Superior temporal gyrus (tissue), 1 donor: ENCODE measurements at regions not wholly inside any gene's neighbourhood (a gene's known extent, or its start where the extent isn't known, plus 50 kb on each side); places are given as distances from the start of the nearest gene placed in this dataset.
"Not testable (repeated sequence)": the region's sequence is repeated elsewhere in the genome, so short reads cannot be mapped to it uniquely, and the experiment has no call there.

ENCODE experiments used
- DNase-seq: peaks from one replicate; pipeline ENCODE4 v3.0.0-alpha.2; 2016; ENCODE audit errors: extremely low spot score

- no peak for DNase-seq
These were observed 708.5 kb upstream of the SLC8A1 start for GRCh38 chr2:41160439-41160838.

GRCh38 chr2:41167014-41167413 lies 715.1 kb upstream of the SLC8A1 start:
- DNase-seq: no peak

- DNase-seq: no peak
These were observed 717.9 kb upstream of the SLC8A1 start for GRCh38 chr2:41169744-41170143.

- no peak for DNase-seq
These were observed 718.7 kb upstream of the SLC8A1 start for GRCh38 chr2:41170589-41170988.

DNA sequence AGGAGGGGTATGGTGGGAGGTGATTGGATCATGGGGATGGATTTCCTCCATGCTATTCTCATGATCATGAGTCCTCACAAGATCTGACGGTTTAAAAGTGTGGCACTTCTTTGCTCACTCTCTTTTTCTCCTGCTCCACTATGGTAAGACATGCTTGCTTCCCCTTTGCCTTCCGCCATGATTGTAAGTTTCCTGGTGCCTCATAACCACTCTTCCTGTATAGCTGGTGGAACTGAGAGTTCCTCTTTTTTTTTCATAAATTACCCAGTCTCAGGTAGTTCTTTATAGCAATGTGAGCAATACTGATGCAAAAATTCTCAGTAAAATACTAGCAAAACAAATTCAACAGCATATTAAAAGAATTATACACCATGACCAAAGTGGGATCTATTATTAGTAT lies 728.5 kb upstream of the SLC8A1 start:
- DNase-seq: no peak

GRCh38 chr2:41182961-41183360 lies 731.1 kb upstream of the SLC8A1 start:
- no peak for DNase-seq

DNA sequence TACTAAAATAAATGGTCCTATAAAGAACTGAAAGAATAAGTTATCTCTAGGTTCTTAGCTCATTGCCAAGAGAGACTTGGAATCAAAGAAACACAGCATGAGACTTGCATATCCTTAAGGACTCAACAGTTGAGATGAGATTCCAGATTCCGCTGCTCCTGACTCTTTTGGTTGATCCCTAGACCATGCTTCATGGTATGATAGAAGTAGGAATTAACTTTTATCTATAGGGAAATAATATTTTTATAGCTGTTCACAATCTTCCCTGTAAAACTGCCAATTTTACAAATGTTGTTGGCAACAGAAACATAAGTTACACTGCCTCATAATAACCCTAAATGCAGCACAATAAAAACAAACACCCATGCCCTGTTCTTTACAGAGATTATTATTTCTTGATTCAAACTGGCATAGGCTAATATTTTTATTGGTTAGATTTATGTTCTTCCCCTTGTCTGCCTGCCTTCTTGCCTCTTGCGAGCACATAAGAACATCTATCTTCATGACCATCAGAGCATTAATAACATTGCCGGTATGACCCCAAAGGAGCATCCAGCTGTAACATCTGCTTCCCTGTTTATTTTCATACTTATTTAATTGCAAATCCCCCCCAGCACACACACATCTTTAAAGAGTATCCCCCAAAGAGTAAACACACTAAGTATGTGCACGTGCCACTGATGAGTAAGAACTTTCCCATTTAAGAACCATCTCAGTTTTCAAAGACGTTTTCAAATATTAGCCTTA lies 735.7 kb upstream of the SLC8A1 start:
- DNase-seq: no peak

DNA sequence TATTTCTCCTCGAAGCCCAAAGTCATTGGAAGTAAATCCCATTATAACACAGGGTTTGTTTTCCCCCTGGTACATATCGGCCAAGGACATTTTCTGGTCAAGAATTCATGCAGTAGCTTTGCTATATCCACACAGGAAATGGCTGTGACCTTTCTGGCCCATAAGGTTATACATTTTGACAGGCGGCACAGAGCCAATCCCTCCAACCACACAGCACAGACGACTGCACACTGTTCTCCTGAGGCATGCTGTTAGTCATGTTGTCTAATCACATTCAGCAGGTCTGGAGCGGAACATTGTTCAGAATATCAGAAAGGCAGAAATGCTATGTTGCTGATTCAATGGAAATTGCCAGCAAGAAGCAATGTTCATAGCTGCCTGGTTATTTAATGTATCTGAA lies 742.3 kb upstream of the SLC8A1 start:
- no peak for DNase-seq

DNA sequence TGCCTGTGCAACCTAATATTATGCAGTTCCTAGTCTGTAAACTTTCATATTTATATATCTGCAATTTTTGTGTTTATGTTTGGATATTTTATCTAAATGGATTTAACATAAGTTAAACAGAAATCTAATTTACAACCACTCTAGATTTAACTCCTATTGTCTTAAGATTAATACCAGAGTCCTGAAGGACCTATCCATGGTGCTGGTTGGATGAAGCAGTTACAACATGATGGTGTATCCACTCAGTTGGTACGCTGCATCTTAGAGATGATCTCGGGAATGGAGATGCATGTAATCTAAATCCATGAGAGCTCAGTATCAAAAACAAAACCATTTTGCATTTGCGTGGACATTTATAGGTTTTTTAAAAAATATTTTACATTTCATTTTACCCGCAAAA lies 745.9 kb upstream of the SLC8A1 start:
- no peak for DNase-seq

DNA sequence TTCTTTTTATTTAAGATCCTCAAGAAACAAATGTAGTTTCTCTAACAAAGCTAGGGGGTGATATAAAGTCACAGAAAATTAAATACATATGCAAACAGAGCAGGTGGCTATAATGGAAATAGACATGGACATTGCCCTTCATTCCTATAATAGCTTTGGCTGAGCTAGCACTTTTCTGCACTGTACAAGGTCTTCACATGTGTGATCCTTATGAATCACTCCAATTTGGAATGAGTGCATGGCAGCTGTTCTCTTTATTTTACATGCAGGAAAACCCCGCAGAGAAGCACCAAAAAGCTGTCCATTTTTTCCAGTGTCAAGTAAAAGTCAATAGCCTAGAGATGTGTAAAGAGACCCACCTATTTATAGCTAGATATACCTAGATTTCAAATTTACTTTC lies 747.4 kb upstream of the SLC8A1 start:
- no peak for DNase-seq

DNA sequence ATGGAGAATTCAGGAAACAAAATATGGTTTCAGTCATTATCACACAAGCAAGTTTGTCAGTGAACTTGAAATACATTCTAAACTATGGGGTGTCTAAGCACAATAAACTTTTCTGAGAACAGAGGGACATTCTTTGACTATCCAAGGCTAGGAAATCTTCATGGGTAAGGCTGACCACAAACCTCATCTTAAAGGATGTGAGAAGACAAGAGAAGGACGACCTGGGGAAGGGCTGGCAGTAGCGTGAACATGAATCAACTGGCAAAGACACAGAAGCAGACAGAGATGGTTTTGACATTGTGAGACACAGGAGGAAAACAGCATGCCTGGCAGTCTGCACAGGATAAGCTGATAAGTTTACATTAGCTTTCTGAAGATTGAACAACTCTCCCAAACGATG lies 752.4 kb upstream of the SLC8A1 start:
- no peak for DNase-seq

GRCh38 chr2:41206004-41206403 lies 754.1 kb upstream of the SLC8A1 start:
- no peak for DNase-seq

- no peak for DNase-seq
These were observed 755.7 kb upstream of the SLC8A1 start for GRCh38 chr2:41207578-41207977.

DNA sequence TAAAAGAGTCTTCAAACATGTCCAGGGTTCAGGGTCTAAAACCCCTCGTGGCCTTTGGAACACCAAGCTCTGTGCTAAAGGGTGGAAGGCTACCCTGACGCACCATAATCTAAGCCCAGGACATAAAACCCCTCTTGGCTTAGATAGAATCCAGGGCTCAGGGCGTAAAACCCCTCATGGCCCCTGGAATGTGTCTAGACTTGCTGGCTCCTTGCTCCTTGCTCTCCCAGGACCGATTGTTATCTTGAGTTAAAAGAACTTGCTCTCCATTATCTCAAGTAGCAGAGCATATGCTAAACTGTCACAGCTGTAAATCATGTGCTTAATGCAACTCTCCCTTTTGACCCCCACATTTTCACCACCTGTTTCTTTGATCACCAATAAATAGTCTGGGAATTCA lies 758.1 kb upstream of the SLC8A1 start:
- not testable (repeated sequence) for DNase-seq

- no peak for DNase-seq
These were observed 765.1 kb upstream of the SLC8A1 start for GRCh38 chr2:41216978-41217377.

DNA sequence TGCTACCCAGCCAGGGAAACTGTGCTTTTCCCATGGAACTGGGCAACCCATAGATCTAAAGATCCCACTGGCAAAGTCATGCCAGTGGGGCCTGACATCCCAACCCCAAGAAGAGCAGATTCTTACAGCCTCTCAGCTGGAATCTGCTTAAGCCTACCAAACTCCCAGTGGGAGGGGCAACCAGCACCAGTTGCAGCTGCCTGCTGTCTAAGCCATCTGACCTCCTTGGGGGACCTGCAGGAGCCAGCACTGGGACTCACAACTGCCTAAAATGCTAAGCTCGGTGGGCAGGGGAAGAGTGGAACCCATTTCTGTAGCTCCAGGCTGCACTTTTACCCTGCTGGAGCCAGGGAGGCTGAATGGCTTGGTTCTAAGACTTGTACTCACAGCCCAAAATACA lies 770.7 kb upstream of the SLC8A1 start:
- no peak for DNase-seq

DNA sequence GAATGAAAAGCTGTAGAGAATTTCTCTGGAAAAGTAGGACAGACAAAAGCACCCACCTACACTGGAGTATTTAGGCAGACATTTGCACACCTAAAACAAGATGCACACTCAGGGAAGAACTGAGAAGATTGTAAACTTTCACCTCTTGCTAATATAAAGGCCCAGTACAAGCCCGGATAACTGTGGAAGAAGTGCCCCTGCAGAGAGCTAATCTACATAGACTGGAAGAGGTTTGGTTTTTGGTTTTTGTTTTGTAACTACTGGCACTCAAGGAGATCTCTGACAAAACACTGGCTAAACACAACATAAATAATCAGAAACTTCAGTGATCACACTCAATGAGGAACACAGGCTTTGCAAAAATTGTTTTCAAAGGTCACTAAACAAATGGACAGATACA lies 782.2 kb upstream of the SLC8A1 start:
- no peak for DNase-seq

DNA sequence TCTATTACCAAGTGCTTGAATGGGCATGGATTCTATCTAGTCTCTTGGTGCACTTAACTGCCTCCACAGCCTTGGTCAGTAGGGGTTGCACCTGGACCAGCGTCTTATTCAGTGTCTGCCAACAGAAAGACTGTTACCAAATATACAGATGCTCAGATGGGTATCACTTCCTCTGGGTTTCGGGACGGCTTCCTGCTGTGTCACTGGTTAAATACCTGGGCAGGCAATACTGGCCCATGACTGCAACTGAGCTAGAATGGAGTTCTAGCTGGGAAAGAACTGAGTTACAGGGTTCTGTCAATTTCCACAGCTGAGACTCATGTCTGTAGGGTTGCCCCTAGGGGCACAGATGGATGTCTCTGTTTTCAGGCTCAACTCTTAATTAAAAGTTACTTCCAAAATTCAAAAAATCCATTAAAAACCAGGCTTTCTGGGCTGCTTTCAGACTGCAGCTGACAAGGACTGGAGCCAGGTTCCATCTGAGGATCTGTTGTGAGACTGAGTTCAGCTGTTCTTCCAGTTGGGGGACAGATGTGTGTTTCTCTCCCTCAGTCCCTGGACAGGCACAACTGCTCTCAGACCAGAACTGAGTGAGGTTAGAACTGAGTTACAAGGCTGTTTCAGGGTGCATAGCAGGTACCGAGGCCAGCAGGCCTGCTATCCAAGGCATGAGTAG lies 789.6 kb upstream of the SLC8A1 start:
- no peak for DNase-seq

DNA sequence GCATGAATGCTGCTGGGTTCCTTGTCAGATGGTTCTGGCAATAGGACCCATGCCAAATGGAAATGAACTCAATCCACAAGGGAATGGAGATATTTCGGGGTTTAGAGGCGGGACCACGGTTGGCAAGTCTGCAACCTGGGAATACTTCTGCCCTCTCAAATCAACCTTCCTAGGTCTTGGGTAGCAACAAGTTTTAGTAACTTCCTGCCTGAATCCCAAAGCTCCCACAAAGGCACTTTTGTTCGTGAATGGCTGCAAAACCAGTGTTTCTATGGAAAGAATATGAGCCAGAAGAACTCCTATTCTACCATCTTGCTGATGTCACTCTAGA lies 790.1 kb upstream of the SLC8A1 start:
- no peak for DNase-seq

DNA sequence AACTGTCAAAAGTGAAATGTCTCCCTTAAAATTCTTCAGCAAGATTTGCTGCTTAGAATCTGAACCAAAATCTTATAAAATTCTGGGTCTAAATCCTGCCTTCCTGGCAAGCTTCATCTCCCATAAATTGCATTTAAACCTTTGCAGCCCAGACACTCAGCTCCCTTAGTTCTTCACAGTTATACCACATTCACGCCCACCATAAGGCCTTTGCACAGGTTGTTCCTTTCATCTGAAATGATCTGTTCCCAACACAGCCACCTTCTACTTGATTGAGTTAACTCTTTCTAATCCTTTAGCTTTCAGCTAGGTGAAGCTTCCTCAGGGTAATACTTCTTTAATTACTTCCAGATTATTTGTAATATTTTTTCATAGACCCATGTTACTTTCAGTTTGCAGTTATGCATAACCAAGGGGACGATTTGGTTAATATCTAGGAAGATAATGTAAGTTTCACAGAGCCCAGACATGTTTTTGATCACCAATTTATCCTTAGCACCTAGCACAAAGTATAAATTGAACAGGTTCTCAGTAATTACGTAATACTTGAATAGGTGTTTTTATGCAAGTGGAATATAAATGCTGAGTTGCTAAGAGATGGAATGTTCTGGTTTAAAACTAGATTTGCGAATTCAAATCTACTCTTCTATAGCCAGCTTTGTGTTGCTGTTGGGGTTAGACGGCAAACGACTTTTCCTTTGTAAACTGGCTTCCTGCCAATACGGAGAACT lies 779.7 kb upstream of the PKDCC start:
- DNase-seq: peak; percentile 48

GRCh38 chr2:41283079-41283775 lies 764.6 kb upstream of the PKDCC start:
- DNase-seq: no peak

GRCh38 chr2:41293491-41293890 lies 754.3 kb upstream of the PKDCC start:
- no peak for DNase-seq

- no peak for DNase-seq
These were observed 753.5 kb upstream of the PKDCC start for GRCh38 chr2:41294331-41294730.
